ENCODE measurements at regions not wholly inside any gene's neighbourhood (a gene's known extent, or its start where the extent isn't known, plus 50 kb on each side); places are given as distances from the start of the nearest gene placed in this dataset.
"Not testable (repeated sequence)": the region's sequence is repeated elsewhere in the genome, so short reads cannot be mapped to it uniquely, and the experiment has no call there.

- not testable (repeated sequence) for TF ChIP-seq CTCF, POLR2A (IDR thresholded peaks at IDR 0.05)
Observed at GRCh38 chr4:189846094-189846493, 94.6 kb upstream of the FRG1 start.

Data from thyroid gland (tissue), 4 donors.